DMS53 (cell line): ENCODE measurements at regions not wholly inside any gene's neighbourhood (a gene's known extent, or its start where the extent isn't known, plus 50 kb on each side); places are given as distances from the start of the nearest gene placed in this dataset.
"Not testable (repeated sequence)": the region's sequence is repeated elsewhere in the genome, so short reads cannot be mapped to it uniquely, and the experiment has no call there.

ENCODE experiments used
- DNase-seq: peaks from one replicate; lab custom pipeline; 2025; lab: John Stamatoyannopoulos, UW

DNA sequence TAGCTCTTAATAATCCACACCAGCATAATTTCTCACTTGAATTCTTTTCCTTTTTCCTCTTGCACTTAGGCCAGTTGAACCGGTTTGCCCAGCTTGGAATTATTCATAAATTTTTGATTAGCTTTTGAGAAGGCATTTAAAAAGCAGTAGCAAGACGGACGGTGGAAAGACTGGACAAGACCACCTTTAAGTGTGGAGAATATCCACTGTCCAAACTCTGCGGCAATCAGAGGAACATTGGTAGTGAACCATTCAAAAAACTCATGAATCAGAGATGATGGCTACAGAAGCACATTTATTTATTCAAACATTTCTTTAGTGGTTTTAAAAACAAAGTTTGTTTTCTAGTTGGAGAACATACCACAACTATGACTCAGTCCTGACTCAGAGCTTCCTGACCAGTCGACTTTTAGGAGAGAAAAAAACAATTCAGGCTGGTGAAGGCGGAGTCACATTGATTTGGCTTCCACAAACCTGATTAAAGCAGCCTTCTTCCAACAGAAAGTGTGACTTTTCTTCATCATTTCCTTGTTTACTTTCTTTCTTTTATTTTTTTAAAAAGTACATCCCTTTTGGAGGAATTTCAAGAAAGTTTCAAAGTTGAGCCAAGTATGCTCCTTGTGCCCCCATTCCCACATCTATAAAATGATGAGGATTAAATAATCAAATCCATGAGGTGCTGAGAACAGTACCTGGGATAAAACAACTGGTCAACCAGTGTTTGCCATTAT, 128.8 kb downstream of the ADSS2 start:
- peak; percentile 83 for DNase-seq

DNA sequence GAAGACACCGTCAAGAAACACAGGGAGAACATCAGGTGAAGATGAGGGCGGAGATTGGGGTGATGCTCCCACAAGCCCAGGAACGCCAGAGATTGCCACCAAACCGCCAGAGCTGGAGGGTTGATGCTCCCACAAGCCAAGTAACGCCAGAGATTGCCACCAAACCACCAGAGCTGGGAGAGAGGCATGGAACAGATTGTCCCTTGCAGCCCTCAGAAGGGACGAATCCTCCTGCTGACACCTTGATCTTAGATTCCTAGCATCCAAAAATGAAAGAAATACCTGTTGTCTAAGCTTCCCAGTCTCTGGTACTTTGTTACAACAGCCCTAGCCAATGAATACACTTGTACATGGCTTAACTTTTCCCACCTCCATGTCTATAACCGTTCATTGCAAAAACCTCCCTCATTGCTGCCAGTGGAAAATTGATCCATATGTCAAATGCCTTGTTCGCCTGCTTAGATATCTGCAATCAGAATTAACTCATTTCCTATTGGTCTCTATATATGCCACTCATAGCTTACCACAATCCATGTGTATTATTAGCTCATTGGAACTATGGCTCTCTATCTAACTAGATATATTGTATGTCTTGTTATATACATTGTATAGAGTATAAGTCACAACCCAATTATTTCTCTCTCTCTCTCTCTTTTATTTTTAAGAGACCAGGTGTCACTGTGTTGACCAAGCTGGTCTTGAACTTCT, 127.4 kb downstream of the ADSS2 start:
- no peak for DNase-seq

DNA sequence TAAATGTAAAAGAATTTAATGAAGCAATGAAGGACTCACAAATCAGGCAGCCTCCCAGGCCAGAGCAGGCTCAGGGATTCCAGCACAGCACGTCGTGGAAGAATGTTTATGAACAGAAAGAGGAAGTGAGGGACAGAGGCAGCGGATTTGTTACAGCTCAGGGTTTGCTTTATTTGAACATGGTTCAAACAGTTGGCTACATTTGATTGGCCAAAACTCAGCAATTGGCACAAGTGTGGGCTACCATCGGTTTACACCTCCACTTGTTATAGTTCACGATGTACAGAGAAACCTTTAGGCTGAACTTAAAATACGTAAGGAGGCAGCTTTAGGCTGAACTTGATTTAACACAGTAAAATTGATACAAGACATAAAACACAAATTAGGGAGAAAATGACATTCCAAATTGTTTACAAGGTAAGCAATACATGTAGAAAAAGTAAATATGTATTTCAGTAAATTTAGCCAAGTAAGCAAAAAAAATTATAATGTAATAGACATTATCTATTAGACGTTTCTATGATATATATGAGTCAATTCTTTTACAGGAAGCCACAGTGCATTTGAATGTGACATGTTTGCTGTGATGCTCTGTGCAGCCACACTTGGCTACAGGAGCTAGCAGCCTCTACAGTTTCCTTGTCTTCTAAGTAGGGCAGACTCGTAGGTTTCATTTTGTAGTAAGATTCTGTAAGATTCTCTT, 126.5 kb downstream of the ADSS2 start:
- DNase-seq, result no peak

DNA sequence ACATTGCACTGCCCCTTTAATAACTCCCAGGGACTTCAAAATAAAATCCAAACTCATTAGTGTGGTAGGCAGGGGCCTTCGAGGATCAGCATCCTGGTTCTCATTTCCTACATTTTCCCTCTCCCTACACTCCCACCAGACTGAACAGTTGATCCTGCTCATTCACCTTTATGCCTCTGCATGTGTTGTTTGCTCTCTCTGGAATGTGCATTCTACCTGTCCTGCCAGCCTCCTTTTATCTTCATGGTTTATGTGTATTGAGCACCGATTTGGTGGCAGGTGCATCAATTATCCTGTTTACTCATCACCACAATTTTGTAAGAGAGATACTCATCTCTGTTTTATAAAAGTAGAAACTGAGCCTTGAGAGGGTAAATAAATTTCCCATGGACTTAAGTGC, 125.0 kb downstream of the ADSS2 start:
- DNase-seq, result peak; percentile 53

DNA sequence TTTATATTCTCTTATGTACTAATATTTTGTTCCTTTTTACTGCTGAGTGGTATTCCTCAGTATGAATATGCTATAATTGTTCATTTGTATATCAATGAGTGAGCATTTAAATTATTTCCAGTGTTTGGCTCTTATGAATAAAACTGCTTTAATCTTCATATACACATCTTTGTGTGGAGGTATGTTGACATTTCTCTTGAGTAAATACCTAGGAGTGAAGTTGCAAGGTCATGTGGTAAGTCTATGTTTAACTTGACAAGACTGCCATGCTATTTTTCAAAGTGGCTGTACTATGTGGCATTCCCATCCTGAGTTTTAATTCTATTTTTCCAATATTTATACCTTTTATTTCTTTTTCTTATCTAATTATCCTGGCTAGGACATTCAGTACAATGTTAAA, 124.2 kb downstream of the ADSS2 start:
- peak; percentile 58 for DNase-seq

DNA sequence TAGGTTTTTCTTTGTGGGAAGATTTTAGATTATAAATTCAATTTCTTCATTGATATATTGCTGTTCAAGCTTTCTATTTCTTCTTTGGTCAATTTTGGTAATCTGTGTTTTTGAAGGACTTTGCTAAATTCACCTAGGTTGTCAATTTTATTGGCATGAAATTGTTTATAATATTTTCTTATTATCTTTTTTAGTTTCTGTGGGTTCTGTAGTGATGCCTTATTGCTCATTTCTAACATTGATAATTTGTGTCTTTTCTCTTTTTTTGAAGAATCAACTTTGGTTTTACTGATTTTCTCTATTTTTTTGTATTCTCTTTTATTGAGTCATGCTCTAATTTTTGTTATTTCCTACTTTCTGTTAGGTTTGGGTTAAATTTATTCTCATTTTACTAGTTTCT, 123.2 kb downstream of the ADSS2 start:
- DNase-seq, result no peak

DNA sequence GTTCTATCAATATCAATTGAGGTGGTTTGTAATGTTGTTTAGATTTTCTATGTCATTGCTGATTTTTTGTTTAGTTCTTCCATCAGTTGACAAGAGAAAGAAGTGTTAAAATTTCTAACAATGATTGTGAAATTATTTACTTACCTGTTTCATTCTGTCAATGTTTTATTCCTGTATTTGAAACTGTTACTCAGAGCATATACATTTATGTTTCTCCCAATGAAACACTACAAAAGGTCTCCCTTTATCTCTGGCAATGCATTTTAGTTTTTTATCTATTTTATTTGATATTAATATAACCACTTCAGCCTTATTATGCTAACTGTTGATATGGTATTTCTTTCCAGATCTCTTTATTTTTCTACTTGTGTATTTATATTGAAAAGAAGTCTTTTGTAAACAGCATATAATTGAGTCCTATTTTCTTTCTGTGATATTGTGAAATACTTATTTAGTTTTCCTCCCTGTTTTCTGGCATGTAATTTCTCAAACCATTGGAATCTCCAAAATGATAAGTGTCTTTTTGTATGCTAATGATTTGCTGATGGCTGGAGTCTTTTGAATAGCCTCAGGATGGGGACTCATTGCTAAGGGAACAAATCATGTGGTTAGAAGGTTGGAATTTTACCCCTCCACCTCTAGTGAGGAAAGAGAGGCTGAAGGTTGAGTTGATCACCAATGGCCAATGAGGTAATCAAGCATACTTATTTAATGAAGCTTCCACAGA, 122.0 kb downstream of the ADSS2 start:
- DNase-seq, result no peak

DNA sequence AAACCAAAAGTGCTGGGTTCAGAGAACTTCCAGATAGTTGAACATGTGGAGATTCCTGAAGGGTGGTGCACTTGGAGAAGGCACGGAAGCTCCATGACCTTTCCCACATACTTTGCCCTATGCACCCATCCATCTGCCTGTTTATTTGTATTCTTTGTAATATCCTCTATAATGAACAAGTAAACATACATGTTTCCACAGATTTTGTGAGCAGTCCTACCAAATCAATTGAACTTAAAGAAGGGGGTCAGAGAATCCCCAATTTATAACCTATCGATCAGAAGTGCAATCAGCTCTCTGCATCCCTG, 121.4 kb downstream of the ADSS2 start:
- no peak for DNase-seq

DNA sequence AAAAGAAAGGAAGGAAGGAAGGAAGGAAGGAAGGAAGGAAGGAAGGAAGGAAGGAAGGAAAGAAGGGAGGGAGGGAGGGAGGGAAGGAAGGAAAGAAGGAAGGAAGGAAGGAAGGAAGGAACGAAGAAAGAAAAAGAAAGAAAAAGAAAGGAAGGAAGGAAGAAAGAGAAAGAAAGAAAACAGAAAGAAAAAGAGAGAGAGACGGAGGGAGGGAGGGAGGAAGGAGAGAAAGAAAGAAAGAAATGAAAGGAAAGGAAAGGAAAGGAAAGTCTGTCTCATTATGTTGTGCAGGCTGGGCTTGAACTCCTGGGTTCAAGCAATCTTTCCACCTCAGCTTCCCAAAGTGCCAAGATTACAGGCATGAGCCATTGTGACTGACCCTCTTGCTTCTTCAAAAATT, 118.9 kb downstream of the ADSS2 start:
- DNase-seq, result not testable (repeated sequence)

DNA sequence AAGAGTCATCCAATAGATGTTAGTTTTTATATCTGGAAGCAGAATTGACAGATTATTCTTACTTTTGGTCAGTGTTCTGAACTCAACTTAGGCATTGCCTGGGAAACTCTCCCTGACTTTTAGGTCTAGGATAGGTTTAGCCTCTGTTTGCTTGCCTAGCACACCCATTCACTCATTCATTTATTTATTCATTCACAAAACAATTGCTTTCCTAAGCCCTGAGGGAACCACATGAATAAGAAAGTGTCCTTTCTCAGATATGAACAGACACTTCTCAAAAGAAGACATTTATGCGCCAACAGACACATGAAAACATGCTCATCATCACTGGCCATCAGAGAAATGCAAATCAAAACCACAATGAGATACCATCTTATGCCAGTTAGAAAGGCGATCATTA, 117.4 kb downstream of the ADSS2 start:
- DNase-seq, result not testable (repeated sequence)

DNA sequence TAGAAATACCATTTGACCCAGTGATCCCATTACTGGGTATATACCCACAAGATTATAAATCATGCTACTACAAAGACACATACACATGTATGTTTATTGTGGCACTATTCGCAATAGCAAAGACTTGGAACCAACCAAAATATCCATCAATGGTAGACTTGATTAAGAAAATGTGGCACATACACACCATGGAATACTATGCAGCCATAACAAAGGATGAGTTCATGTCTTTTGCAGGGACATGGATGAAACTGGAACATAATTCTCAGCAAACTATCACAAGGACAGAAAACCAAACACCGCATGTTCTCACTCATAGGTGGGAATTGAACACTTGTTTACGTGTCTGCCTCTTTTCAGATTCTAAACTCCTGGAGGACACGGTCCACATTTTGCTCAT, 116.9 kb downstream of the ADSS2 start:
- DNase-seq, result not testable (repeated sequence)

DNA sequence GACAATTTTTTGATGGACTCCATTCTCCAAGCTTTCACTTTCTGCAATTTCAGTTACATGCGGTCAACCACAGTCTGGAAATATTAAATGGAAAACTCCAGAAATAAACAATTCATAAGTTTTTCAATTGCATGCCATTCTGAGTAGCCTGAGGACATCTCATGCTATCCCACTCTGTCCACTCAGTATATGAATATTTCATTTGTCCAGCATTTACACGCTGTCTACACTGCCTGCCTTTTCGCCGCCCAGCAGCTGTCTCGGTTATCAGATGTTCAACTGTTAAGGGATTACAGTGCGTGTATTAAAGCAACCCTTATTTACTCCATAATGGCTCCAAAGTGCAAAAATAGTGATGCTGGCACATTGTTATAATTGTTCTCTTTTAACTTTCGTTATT, 116.3 kb downstream of the ADSS2 start:
- DNase-seq, result no peak

DNA sequence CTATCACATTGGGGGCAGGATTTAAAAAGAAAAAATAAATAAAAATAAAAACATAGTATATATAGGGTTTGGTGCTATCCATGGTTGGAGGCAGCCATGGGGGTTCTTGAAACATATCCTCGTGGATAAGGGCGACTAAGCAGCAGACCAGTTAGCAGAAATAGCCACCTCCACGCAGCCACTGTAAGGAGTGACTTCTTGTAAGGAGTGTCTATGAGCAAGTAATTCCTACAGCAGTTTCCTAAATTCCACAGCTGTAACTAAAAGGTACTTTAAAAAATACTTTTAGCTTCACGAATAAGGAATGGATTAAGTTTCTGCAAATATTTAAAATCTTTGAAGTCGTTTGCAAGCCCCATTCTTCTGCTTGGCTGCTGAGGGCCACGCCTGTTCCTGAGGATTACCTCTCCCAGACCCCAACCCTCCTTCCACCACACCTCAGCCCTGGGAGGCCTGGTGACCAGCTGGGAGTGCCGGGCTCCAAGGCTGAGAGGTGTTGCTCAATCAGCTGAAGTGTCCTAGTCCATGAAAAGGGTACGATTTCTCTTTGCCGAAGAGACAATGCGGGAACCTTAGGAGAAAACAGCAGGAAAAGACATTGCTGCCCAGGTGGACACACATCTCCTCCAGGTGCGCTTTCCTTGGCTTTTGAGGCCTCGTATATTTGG, 115.3 kb downstream of the ADSS2 start:
- no peak for DNase-seq

DNA sequence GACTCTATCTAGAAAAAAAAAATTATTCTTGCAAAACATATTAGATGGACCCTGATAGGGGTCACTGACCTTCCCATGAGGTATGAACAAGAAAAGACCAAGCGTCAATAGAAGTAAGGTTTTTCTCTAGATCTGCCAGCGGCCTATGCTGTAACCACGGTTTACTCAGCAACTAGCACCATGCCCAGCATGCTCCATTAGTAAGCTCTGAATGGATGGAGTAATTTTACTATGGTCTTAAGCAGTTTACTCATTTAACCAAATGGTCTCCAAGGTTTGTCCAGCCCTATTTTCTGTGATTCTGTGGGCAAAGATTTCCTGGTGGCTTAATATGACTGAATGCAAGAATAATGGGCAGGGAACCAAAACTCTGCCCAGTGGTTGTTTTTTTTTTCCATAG, 113.9 kb downstream of the ADSS2 start:
- no peak for DNase-seq

DNA sequence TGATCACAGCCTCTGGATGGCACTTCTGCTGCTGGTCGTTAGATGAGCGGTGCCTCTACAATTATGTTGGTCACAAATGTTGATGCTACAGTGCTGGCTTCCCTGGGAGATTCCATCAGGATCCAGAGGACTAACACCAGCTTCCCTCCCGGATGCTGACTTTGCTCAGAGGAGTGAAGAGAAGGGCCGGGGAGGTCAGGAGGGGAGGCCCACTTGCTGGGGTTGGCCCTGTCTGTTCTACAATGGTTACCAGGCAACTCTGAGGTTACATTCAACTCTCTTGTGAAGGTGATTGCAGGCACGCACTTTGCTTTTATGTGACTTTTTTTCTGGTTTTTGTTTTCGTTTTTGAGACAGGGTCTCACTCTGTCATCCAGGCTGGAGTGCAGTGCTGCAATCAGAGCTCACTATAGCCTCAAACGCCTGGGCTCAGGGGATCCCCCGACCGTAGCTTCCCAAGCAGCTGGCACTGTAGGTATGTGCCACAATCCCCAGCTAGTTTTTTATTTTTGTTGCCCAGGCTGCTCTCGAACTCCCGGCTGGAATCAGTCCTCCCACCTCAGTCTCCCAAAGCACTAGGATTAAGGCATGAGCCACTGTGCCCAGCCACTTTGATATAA, 112.5 kb downstream of the ADSS2 start:
- no peak for DNase-seq

DNA sequence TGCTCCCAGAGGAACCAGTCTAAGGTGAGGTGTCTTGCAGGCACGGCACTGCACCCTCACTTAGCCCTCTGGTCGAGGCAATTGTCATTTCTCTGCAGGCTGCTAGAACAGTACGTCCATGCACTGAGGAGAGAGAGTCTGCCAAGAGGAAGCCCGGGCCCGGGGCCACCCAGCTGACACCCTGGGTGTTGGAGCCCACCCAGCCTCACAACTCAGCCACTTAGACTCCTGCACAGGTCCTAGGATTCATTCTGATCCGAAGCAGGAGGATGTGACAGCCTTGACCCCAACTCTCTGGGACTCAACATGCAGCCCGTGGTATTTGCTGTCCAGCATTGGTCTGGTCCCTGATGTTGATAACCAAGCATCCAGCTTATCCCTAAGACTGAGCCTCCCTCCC, 111.9 kb downstream of the ADSS2 start:
- DNase-seq, result no peak

DNA sequence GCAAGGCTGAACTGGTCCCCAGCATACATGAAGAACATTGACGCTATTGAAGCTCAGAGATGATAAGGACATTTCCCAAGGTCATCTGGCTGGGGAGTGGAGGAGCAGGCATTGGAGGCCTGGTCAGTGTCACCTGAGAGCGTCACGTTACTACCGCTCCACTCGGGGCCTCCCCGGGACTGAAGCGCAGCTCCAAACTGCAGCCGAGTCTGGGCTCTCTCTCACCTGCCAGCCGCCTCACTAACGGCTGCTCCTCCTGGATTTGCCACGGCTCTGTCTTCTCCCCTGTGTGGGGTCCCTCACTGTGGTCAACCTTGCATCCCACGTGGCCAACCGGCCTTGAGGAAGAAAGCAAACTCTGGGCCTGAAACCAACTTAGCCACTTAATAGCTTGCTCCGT, 111.3 kb downstream of the ADSS2 start:
- DNase-seq, result no peak

DNA sequence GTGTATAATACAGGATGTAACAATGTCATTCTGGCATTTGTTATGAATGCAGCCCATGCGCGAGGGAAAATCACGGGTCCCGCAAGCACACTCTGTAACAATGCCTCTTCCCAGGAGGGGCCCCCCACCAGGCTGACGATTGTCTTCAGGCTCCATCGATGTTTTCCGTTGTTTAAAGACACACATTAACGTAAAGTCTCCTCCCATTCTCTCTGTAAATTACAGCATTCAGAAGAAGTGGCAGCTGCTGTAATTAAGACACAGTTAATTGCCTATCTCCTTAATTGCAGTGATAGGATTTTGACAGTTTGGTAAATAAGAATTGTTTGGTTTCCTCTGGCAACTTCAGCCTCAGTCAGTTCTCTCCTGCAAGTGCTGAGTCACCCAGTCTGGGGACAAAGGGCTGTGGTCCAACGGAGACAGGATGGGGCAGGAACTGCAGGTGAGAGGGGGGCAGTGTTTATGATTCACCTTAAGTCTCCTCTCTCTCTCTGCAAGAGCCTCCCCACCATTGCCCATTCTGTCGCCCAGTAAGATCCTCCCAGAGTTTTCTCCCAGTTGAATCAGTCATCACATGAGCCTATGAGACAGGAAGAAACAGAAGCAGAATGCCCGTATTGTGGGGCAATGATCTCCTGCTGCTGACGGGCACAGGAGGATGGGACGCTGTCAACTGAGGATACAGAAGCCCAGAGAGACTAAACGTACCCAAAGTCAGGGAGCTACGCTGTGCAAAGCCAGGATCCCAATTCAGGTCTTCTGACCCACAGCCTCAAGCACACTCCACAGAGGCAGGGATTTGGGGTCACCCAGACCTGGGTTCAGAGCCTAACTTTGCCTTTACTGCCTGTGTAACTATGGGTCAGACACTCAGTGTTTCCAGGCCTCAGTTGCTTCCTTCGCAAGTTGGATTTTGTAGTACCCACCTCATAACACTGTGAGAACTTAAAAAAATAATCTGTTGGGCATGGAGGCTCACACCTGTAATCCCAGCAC, 110.0 kb downstream of the ADSS2 start:
- peak; percentile 97 for DNase-seq

DNA sequence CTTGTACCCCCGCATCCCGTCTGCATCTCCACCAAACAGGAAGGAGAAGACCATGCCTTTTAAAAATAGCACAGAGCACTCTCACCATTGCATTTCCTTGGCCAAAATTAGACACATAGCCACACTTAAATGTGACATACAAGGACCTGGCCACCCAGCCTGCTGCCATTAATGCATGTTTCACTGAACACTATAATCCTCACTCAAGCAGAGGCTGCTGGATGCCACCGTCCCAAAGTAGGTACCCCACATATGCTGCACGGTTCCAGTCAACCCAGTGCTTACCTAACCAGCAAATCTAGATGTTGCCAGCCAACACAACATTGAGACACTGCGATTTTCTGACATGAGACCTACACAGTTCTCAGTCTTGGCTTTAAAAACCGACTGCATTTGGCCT, 107.7 kb downstream of the ADSS2 start:
- no peak for DNase-seq

DNA sequence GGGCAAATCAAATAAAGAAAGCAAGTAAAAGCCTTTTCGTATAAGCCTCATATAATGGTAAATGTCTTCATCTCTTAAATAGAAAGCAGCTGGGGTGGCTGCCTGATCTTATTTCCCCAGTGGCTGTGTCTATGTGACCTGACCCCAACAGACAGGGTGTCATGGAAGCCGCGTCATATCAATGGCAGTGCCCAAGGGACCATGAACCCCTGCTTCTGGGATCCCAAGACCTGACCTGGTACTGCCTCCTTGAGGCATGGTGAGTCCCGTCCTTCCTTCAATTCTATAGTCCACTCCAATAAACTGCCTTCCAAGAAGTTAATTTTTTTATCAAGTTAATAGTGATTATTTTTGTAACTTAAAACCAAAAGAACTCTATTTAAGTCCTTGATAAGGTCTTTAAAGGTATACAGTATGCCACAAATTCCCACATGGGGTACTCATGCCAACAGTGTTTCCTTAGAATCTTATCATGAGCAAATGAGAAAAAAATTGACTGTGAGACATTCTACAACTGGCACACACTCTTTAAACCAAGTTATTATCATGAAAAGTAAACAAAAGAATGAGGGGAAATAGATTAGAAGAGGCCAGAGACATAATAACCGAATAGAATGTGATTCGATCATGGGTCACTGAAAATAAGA, 104.6 kb downstream of the ADSS2 start:
- DNase-seq, result no peak
